Peyer's patch (tissue), 4 donors: ENCODE measurements at regions not wholly inside any gene's neighbourhood (a gene's known extent, or its start where the extent isn't known, plus 50 kb on each side); places are given as distances from the start of the nearest gene placed in this dataset.
A peak's percentile ranks its signal among the peaks of the same experiment; 100 is the strongest.
"Not testable (repeated sequence)": the region's sequence is repeated elsewhere in the genome, so short reads cannot be mapped to it uniquely, and the experiment has no call there.

Experiments used
- DNase-seq, 3 donors: peaks; one replicate each; pipeline ENCODE4 v3.0.0-alpha.2; 2017 to 2019
- H3K27ac ChIP-seq, 4 donors: fragments of 200-600 bp; sonication (generic); one replicate each; pipeline ENCODE4 v1.5.1; 2016 to 2019
- H3K27me3 ChIP-seq, 2 donors: fragments of 200-600 bp; sonication (generic); one replicate each; pipeline ENCODE4 v1.5.1; 2019
- H3K36me3 ChIP-seq, 3 donors: fragments of 200-600 bp; sonication (generic); one replicate each; pipeline ENCODE4 v1.5.1; 2016 to 2019
- H3K4me1 ChIP-seq, 4 donors: fragments of 200-600 bp; sonication (generic); one replicate each; pipeline ENCODE4 v1.5.1; 2016 to 2019
- H3K4me3 ChIP-seq, 4 donors: fragments of 200-600 bp; sonication (generic); 1 replicate in 3 of 4; 2 replicates in 1 of 4; pipeline ENCODE4 v1.5.1; 2016 to 2019; ENCODE audit warnings: mild to moderate bottlenecking in 1 of 4
- H3K9me3 ChIP-seq, 4 donors: fragments of 200-600 bp; sonication (generic); one replicate each; pipeline ENCODE4 v1.5.1; 2016 to 2019; ENCODE audit warnings: mild to moderate bottlenecking in 1 of 4
- CTCF ChIP-seq, 6 experiments: fragments of 450-650 bp in 4 of 6; fragments of 200-600 bp in 2 of 6; sonication (generic) in 1 of 6; IDR thresholded peaks; one replicate each; pipeline ENCODE4 v1.5.1; 2017 to 2019; ENCODE audit warnings: antibody characterized with exemption in 6 of 6, mild to moderate bottlenecking in 3 of 6, moderate library complexity in 1 of 6
- POLR2A ChIP-seq, 2 donors: fragments of 450-650 bp; IDR thresholded peaks; one replicate each; pipeline ENCODE4 v1.5.1; 2017; ENCODE audit warnings: antibody characterized with exemption in 2 of 2, mild to moderate bottlenecking in 2 of 2, moderate library complexity in 2 of 2

GRCh38 chr1:116842654-116843053 lies 67.1 kb upstream of the PTGFRN start:
- no peaks in the 10 kb centered on the region for H3K27me3 ChIP-seq
- no peak overlapping the region for H3K27ac ChIP-seq
- H3K9me3 ChIP-seq: no peaks in the 10 kb centered on the region
- peaks cover 0 to 5% (median 0%) of the 10 kb centered on the region in 4 donors for H3K4me1 ChIP-seq
- H3K36me3 ChIP-seq: no peaks in the 10 kb centered on the region
- no peak overlapping the region for H3K4me3 ChIP-seq
- TF ChIP-seq POLR2A (IDR thresholded peaks at IDR 0.05) (no peak), CTCF (IDR thresholded peaks at IDR 0.05) (peak in 2 of 6 experiments; percentile 8 to 30)
- DNase-seq: no peak

GRCh38 chr1:116844775-116845174 lies 64.9 kb upstream of the PTGFRN start:
- Histone ChIP-seq H3K27me3 (no peaks in the 10 kb centered on the region), H3K4me1 (peaks cover 0 to 5% (median 0%) of the 10 kb centered on the region in 4 donors), H3K9me3 (no peaks in the 10 kb centered on the region), H3K27ac (no peak overlapping the region), H3K36me3 (no peaks in the 10 kb centered on the region), H3K4me3 (no peak overlapping the region)
- DNase-seq: no peak
- no peak for TF ChIP-seq POLR2A (IDR thresholded peaks at IDR 0.05)
- no peak for TF ChIP-seq CTCF (IDR thresholded peaks at IDR 0.05)

GRCh38 chr1:116847190-116847589 lies 62.5 kb upstream of the PTGFRN start:
- no peak for DNase-seq
- no peaks in the 10 kb centered on the region for H3K27me3 ChIP-seq
- peaks cover 0 to 5% (median 0%) of the 10 kb centered on the region in 4 donors for H3K4me1 ChIP-seq
- H3K27ac ChIP-seq: peak overlapping the region in 2 of 4 donors; percentile 26 to 32
- H3K36me3 ChIP-seq: no peaks in the 10 kb centered on the region
- H3K4me3 ChIP-seq: no peak overlapping the region
- TF ChIP-seq POLR2A (IDR thresholded peaks at IDR 0.05) (no peak), CTCF (IDR thresholded peaks at IDR 0.05) (no peak)
- H3K9me3 ChIP-seq: no peaks in the 10 kb centered on the region

- DNase-seq: peak in 1 of 3 donors; percentile 50
- Histone ChIP-seq H3K27ac (peak overlapping the region in 2 of 4 donors; percentile 26 to 32), H3K36me3 (no peaks in the 10 kb centered on the region), H3K4me3 (no peak overlapping the region), H3K27me3 (no peaks in the 10 kb centered on the region), H3K4me1 (peaks cover 0 to 10% (median 0%) of the 10 kb centered on the region in 4 donors), H3K9me3 (no peaks in the 10 kb centered on the region)
- TF ChIP-seq CTCF (IDR thresholded peaks at IDR 0.05) (no peak), POLR2A (IDR thresholded peaks at IDR 0.05) (no peak)
Observed at GRCh38 chr1:116847688-116848531, 61.8 kb upstream of the PTGFRN start.

- H3K27ac ChIP-seq: no peak overlapping the region
- peaks cover 0 to 35% (median 5%) of the 10 kb centered on the region in 4 donors for H3K4me1 ChIP-seq
- no peak for DNase-seq
- no peak overlapping the region for H3K4me3 ChIP-seq
- no peaks in the 10 kb centered on the region for H3K27me3 ChIP-seq
- TF ChIP-seq POLR2A (IDR thresholded peaks at IDR 0.05) (no peak), CTCF (IDR thresholded peaks at IDR 0.05) (no peak)
- no peaks in the 10 kb centered on the region for H3K36me3 ChIP-seq
- H3K9me3 ChIP-seq: no peaks in the 10 kb centered on the region
Observed at GRCh38 chr1:116850436-116850835, 59.3 kb upstream of the PTGFRN start.

GRCh38 chr1:116851189-116851588 lies 58.5 kb upstream of the PTGFRN start:
- H3K9me3 ChIP-seq, DNase-seq: not testable (repeated sequence)
- H3K4me1 ChIP-seq: peaks cover 0 to 37% (median 5%) of the 10 kb centered on the region in 4 donors

More at GRCh38 chr1:116851189-116851588, 58.5 kb upstream of the PTGFRN start:
- not testable (repeated sequence) for H3K27ac ChIP-seq, H3K27me3 ChIP-seq, H3K4me3 ChIP-seq, H3K36me3 ChIP-seq
